Fibroblast of villous mesenchyme (primary cell): ENCODE measurements at regions not wholly inside any gene's neighbourhood (a gene's known extent, or its start where the extent isn't known, plus 50 kb on each side); places are given as distances from the start of the nearest gene placed in this dataset.

Experiments used
- DNase-seq: peaks from one replicate; pipeline ENCODE4 v3.0.0-alpha.2; 2010; ENCODE audit warnings: low read depth
- H3K4me3 ChIP-seq: 2 replicates; pipeline ENCODE4 v1.5.1; 2011; ENCODE audit warnings: low read depth, mild to moderate bottlenecking, low read length
- TF ChIP-seq, protein P1 (sequence below): IDR thresholded peaks from 2 replicates; pipeline ENCODE4 v1.5.1; 2012; ENCODE audit warnings: low read depth, mild to moderate bottlenecking, low read length; ENCODE audit not compliant: insufficient read depth

- H3K4me3 ChIP-seq = no peak overlapping the region
- DNase-seq = no peak
- TF ChIP-seq, protein P1, sequence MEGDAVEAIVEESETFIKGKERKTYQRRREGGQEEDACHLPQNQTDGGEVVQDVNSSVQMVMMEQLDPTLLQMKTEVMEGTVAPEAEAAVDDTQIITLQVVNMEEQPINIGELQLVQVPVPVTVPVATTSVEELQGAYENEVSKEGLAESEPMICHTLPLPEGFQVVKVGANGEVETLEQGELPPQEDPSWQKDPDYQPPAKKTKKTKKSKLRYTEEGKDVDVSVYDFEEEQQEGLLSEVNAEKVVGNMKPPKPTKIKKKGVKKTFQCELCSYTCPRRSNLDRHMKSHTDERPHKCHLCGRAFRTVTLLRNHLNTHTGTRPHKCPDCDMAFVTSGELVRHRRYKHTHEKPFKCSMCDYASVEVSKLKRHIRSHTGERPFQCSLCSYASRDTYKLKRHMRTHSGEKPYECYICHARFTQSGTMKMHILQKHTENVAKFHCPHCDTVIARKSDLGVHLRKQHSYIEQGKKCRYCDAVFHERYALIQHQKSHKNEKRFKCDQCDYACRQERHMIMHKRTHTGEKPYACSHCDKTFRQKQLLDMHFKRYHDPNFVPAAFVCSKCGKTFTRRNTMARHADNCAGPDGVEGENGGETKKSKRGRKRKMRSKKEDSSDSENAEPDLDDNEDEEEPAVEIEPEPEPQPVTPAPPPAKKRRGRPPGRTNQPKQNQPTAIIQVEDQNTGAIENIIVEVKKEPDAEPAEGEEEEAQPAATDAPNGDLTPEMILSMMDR = no peak
These were observed 114.2 kb upstream of the THBS1 start for GRCh38 chr15:39466750-39467105.

DNA sequence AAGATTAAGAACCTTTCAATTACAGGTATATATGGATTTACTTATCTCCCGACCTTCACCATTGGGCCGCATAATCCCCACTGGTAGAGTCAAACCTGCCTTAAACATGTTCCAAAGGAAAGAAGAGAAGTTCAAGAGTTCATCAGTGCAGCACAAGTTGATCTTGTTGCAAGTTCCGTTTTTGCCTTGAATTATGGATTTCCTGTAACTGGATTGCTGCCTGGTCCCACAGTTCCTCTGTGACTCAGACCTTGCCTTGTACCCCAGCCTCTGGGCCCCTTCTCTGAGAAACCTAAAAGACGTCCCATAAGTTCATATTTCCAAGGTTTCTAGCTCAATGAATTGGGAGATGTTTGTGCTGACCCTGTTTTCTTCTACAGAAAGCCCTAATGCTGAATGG lies 112.5 kb upstream of the THBS1 start:
- TF ChIP-seq, protein P1 = no peak
- H3K4me3 ChIP-seq = no peak overlapping the region
- DNase-seq = no peak

DNA sequence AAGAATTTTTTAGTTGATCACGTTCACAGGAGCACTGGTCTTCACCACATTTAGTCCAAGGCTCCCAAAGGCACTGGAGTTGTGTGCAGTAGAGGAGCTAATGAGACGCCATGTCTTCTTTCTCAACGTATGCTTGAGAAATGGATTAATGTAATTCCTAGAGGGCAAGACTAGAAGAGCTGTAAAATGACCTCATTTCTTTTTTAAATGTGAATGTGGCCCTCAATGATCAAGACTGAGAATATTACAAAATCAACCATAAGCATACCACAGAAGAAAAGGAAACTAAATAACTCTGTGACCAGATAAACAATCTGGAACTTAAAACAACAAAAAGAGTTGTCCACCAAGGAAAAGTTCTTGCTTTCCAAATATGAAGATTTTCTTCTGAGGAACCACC lies 112.1 kb upstream of the THBS1 start:
- TF ChIP-seq, protein P1 = no peak
- DNase-seq = peak; percentile 65
- no peak overlapping the region for H3K4me3 ChIP-seq

- TF ChIP-seq, protein P1 = no peak
- no peak overlapping the region for H3K4me3 ChIP-seq
- DNase-seq = peak; percentile 57
These were observed 108.9 kb upstream of the THBS1 start for GRCh38 chr15:39471785-39472574.

DNA sequence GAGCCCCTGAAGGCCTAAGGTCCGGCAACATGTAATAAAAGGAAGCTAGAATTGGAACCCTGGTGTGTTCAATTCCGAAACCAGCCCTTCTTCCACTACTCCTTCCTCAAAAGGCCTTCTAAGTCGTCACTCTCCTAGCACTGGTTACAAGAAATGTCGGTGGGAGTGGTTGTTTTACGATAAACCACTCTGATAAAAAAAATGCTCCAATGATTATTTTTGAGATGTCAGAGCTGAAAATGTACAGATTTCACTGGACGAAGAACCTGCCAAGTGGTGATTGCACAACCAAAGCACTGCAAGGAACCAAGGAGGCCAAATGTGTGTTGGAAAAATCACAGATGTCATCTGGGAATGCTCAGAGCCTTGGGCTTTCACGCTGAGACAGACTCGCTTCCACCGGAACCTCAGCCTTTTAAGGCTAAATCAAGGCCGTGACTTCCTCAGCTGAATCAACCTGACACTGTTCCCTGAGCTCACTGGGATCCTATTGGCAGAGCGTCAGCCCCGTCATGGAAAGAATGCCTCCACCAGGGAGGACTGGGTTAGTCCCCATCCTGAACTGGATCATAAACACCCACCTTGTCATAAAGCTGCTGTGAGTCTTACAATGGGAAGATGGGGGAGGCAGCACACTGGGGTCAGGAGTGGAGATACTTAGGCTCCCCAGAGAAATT lies 108.1 kb upstream of the THBS1 start:
- TF ChIP-seq, protein P1 = no peak
- no peak overlapping the region for H3K4me3 ChIP-seq
- peak; percentile 100 for DNase-seq

GRCh38 chr15:39473298-39473947 lies 107.5 kb upstream of the THBS1 start:
- H3K4me3 ChIP-seq = no peak overlapping the region
- DNase-seq = no peak

More at GRCh38 chr15:39473298-39473947, 107.5 kb upstream of the THBS1 start:
- TF ChIP-seq, protein P1 = no peak
